K562 (cell line): ENCODE measurements at regions not wholly inside any gene's neighbourhood (a gene's known extent, or its start where the extent isn't known, plus 50 kb on each side); places are given as distances from the start of the nearest gene placed in this dataset.

Source experiments
- CTCF ChIP-seq, 3 experiments: IDR thresholded peaks in 2 of 3; conservative IDR thresholded peaks in 1 of 3; 2 replicates each; pipeline ENCODE4 v1.5.1; 2011 to 2012; ENCODE audit warnings: low read length in 3 of 3, mild to moderate bottlenecking in 3 of 3, control low read depth in 2 of 3, improper control_type of control experiment in 1 of 3, inconsistent platforms in 1 of 3, low read depth in 1 of 3, mixed read lengths in 1 of 3, moderate library complexity in 1 of 3; ENCODE audit not compliant: insufficient read depth in 2 of 3
- PHB2 ChIP-seq: fragments of 450-650 bp; IDR thresholded peaks from 2 replicates; pipeline ENCODE4 v1.6.1; 2017; ENCODE audit warnings: low read depth
- POLR2AphosphoS5 ChIP-seq: IDR thresholded peaks from 2 replicates; pipeline ENCODE4 v1.6.1; 2011; ENCODE audit warnings: mild to moderate bottlenecking, low read depth, low read length, moderate library complexity; ENCODE audit not compliant: control insufficient read depth, insufficient read depth
- STAT6 ChIP-seq: sonication (generic); formaldehyde crosslinking; IDR thresholded peaks from 2 replicates; pipeline ENCODE4 v1.8.1; 2023; ENCODE audit warnings: mild to moderate bottlenecking, missing genetic modification reagents

- TF ChIP-seq CTCF (IDR thresholded peaks at IDR 0.05 in 2 of 3, conservative IDR thresholded peaks at IDR 0.05 in 1 of 3; ENCODE audit: insufficient read depth in 2 of 3, low read depth in 1 of 3, low read length in 3 of 3) (no peak), STAT6 (CRISPR knock-in tag) (no peak), PHB2 (no peak), POLR2AphosphoS5 (no peak)
Observed at GRCh38 chr2:21268878-21269224, 145.1 kb downstream of the TDRD15 start.
